ENCODE measurements at regions not wholly inside any gene's neighbourhood (a gene's known extent, or its start where the extent isn't known, plus 50 kb on each side); places are given as distances from the start of the nearest gene placed in this dataset.

GRCh38 chr3:168307893-168308292, 212.2 kb upstream of the GOLIM4 start:
- no peaks in the 10 kb centered on the region for H3K4me1 Mint-ChIP-seq (ENCODE audit: insufficient read depth, unreplicated experiment)
- no peak overlapping the region for H3K4me3 Mint-ChIP-seq (ENCODE audit: unreplicated experiment)
- peaks cover 51% of the 10 kb centered on the region for H3K27me3 Mint-ChIP-seq (ENCODE audit: insufficient read depth, unreplicated experiment)
- CTCF ChIA-PET = no interaction called here
- no TSS peak for BruUV-seq (replicated peaks)
- DNase-seq (ENCODE audit: unreplicated experiment) = no peak
- TF ChIP-seq CTCF (IDR thresholded peaks at IDR 0.05; ENCODE audit: unreplicated experiment) = no peak
- POLR2A ChIA-PET = no interaction called here
- H3K27ac Mint-ChIP-seq (ENCODE audit: low read depth, unreplicated experiment) = no peak overlapping the region
- H3K36me3 Mint-ChIP-seq (ENCODE audit: insufficient read depth, unreplicated experiment) = no peaks in the 10 kb centered on the region
- intact Hi-C loops (cut with micrococcal nuclease) = no loop called here
- H3K9me3 Mint-ChIP-seq (ENCODE audit: unreplicated experiment) = no peaks in the 10 kb centered on the region

- no peak for DNase-seq (ENCODE audit: unreplicated experiment)
- TF ChIP-seq CTCF (IDR thresholded peaks at IDR 0.05; ENCODE audit: unreplicated experiment) = no peak
- Mint-ChIP-seq H3K27me3 (ENCODE audit: insufficient read depth, unreplicated experiment) (peaks cover 57% of the 10 kb centered on the region), H3K4me3 (ENCODE audit: unreplicated experiment) (no peak overlapping the region), H3K4me1 (ENCODE audit: insufficient read depth, unreplicated experiment) (no peaks in the 10 kb centered on the region), H3K27ac (ENCODE audit: low read depth, unreplicated experiment) (no peak overlapping the region), H3K9me3 (ENCODE audit: unreplicated experiment) (no peaks in the 10 kb centered on the region), H3K36me3 (ENCODE audit: insufficient read depth, unreplicated experiment) (no peaks in the 10 kb centered on the region)
- CTCF ChIA-PET = no interaction called here
- no TSS peak for BruUV-seq (replicated peaks)
- intact Hi-C loops (cut with micrococcal nuclease) = no loop called here
- POLR2A ChIA-PET = no interaction called here
These were observed 199.3 kb upstream of the GOLIM4 start for GRCh38 chr3:168295027-168295426.

GRCh38 chr3:168292296-168292695, 196.6 kb upstream of the GOLIM4 start:
- no peak for TF ChIP-seq CTCF (IDR thresholded peaks at IDR 0.05; ENCODE audit: unreplicated experiment)
- BruUV-seq (replicated peaks) = no TSS peak
- no peak for DNase-seq (ENCODE audit: unreplicated experiment)
- H3K4me3 Mint-ChIP-seq (ENCODE audit: unreplicated experiment) = no peak overlapping the region
- H3K4me1 Mint-ChIP-seq (ENCODE audit: insufficient read depth, unreplicated experiment) = no peaks in the 10 kb centered on the region
- ChIA-PET CTCF (no interaction called here), POLR2A (no interaction called here)
- peaks cover 35% of the 10 kb centered on the region for H3K27me3 Mint-ChIP-seq (ENCODE audit: insufficient read depth, unreplicated experiment)
- no peak overlapping the region for H3K27ac Mint-ChIP-seq (ENCODE audit: low read depth, unreplicated experiment)
- H3K36me3 Mint-ChIP-seq (ENCODE audit: insufficient read depth, unreplicated experiment) = no peaks in the 10 kb centered on the region
- H3K9me3 Mint-ChIP-seq (ENCODE audit: unreplicated experiment) = no peaks in the 10 kb centered on the region
- intact Hi-C loops (cut with micrococcal nuclease) = no loop called here

GRCh38 chr3:168289471-168290008, 193.8 kb upstream of the GOLIM4 start:
- CTCF ChIA-PET = no interaction called here

More at GRCh38 chr3:168289471-168290008, 193.8 kb upstream of the GOLIM4 start:
- Mint-ChIP-seq H3K4me3 (ENCODE audit: unreplicated experiment) (no peak overlapping the region), H3K27me3 (ENCODE audit: insufficient read depth, unreplicated experiment) (peaks cover 38% of the 10 kb centered on the region), H3K27ac (ENCODE audit: low read depth, unreplicated experiment) (no peak overlapping the region), H3K36me3 (ENCODE audit: insufficient read depth, unreplicated experiment) (no peaks in the 10 kb centered on the region), H3K9me3 (ENCODE audit: unreplicated experiment) (no peaks in the 10 kb centered on the region), H3K4me1 (ENCODE audit: insufficient read depth, unreplicated experiment) (no peaks in the 10 kb centered on the region)
- TF ChIP-seq CTCF (IDR thresholded peaks at IDR 0.05; ENCODE audit: unreplicated experiment) = no peak
- BruUV-seq (replicated peaks) = no TSS peak
- DNase-seq (ENCODE audit: unreplicated experiment) = no peak
- intact Hi-C loops (cut with micrococcal nuclease) = no loop called here
- POLR2A ChIA-PET = no interaction called here
